Stimulated activated naive CD8-positive, alpha-beta T cell treated with anti-CD3 and anti-CD28 coated beads, Interleukin-15, amount 100 ng/mL, for 72 hours (primary cell): ENCODE measurements at regions not wholly inside any gene's neighbourhood (a gene's known extent, or its start where the extent isn't known, plus 50 kb on each side); places are given as distances from the start of the nearest gene placed in this dataset.

Experiments
- ATAC-seq: fragments of 150-1000 bp; cut with Tn5 transposase; 2 replicates; pipeline ENCODE4 v1.10.0; 2021; ENCODE audit warnings: mild to moderate bottlenecking, moderate library complexity
- DNase-seq, 2 donors: peaks; one replicate each; pipeline ENCODE4 v3.0.0; 2021 to 2022
- H3K27ac Mint-ChIP-seq, 2 donors: one replicate each; pipeline ENCODE4 v1.8.0; 2022; ENCODE audit warnings: mild to moderate bottlenecking in 2 of 2, mixed read lengths in 2 of 2, moderate library complexity in 2 of 2
- H3K27me3 Mint-ChIP-seq: one replicate; pipeline ENCODE4 v1.8.0; 2022; ENCODE audit warnings: mixed read lengths
- H3K4me1 Mint-ChIP-seq: one replicate; pipeline ENCODE4 v1.8.0; 2022; ENCODE audit warnings: mild to moderate bottlenecking, mixed read lengths
- H3K4me3 Mint-ChIP-seq, 2 donors: one replicate each; pipeline ENCODE4 v1.8.0; 2022; ENCODE audit warnings: mild to moderate bottlenecking in 2 of 2, mixed read lengths in 2 of 2, moderate library complexity in 1 of 2
- H3K9me3 Mint-ChIP-seq, 2 donors: one replicate each; pipeline ENCODE4 v1.8.0; 2022; ENCODE audit warnings: mixed read lengths in 2 of 2

DNA sequence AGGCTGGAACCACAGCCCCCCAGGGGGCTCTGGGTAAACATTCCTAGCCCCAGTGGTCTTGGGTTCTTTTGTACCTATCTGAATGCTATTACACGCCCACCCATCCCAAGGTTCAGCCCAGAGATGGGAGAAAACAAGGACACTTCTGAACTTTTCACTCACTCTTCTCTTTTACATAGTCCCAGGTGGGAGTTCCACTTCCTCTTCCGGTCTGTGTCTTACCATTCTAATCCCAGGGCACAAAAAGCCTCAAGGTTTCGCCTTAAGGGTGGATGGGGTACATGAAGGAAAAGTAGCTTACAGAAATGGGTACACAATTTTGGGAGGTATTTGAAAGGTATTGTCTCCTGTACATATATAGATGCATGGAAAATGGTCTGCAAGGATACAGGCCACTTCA, 79.0 kb downstream of the TMEM30B start:
- peaks cover 45% of the 10 kb centered on the region for H3K27me3 Mint-ChIP-seq
- H3K27ac Mint-ChIP-seq: no peak overlapping the region
- H3K4me1 Mint-ChIP-seq: no peaks in the 10 kb centered on the region
- no peak overlapping the region for H3K4me3 Mint-ChIP-seq
- no peaks in the 10 kb centered on the region for H3K9me3 Mint-ChIP-seq
- DNase-seq: no peak
- no peak for ATAC-seq

DNA sequence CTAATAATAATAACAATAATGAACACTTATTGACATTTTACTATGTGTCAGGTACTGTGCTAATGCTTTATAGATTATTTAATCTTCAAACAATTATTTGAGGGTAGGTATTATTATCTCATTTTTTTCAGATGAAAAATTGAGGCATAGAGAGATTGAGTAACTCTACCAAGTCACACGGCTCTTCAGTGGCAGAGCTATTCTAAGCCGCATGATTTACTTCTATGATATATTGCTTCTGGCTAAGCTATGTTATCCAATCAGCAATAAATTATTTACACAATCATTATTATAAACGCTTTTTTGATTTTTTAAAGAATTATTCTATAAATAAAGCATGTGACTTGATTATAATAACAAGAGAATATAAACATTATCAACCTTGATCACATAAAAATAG, 80.0 kb downstream of the TMEM30B start:
- ATAC-seq (no peak), DNase-seq (no peak)
- peaks cover 49% of the 10 kb centered on the region for H3K27me3 Mint-ChIP-seq
- H3K9me3 Mint-ChIP-seq: no peaks in the 10 kb centered on the region
- H3K4me1 Mint-ChIP-seq: no peaks in the 10 kb centered on the region
- no peak overlapping the region for H3K27ac Mint-ChIP-seq
- H3K4me3 Mint-ChIP-seq: no peak overlapping the region

DNA sequence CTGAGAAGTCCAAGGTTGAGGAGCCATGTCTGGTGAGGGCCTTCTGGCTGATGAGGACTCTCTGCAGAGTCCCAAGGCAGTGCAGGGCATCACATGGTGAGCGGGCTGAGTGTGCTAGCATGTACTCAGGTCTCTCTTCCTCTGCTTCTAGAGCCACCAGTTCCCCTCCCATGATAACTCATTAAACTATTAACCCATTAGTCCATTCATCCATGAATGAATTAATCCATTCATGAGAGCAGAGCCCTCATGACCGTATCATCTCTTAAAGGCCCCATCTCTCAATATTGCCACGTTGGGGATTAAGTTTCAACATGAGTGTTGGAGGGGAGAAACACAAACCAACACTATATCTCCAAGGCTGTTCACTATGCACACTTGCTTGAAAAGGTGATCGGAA, 83.7 kb downstream of the TMEM30B start:
- H3K9me3 Mint-ChIP-seq: no peaks in the 10 kb centered on the region
- H3K27ac Mint-ChIP-seq: no peak overlapping the region
- H3K4me3 Mint-ChIP-seq: no peak overlapping the region
- DNase-seq (no peak), ATAC-seq (no peak)
- H3K27me3 Mint-ChIP-seq: peaks cover 57% of the 10 kb centered on the region
- H3K4me1 Mint-ChIP-seq: no peaks in the 10 kb centered on the region

DNA sequence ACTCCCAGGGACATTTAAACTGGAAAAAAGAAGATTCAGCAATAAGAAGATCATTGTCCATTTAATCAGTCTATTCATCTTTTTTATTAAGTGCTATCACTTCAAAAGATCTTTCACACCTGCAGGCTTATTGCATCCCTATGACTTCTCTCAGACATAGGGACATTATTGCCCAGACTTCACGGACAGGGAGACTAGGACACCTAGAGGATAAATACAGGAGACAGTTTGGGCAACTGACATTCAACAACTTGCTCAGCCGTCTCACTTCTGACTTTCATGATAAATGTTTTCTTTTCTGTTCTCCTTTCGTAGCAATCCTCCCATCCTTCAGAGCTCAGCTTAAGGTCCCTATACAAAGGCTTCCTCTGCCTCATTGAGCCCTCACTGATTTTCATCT, 84.3 kb downstream of the TMEM30B start:
- ATAC-seq (no peak), DNase-seq (no peak)
- Mint-ChIP-seq H3K27me3 (peaks cover 58% of the 10 kb centered on the region), H3K4me1 (no peaks in the 10 kb centered on the region), H3K4me3 (no peak overlapping the region), H3K9me3 (no peaks in the 10 kb centered on the region), H3K27ac (no peak overlapping the region)

DNA sequence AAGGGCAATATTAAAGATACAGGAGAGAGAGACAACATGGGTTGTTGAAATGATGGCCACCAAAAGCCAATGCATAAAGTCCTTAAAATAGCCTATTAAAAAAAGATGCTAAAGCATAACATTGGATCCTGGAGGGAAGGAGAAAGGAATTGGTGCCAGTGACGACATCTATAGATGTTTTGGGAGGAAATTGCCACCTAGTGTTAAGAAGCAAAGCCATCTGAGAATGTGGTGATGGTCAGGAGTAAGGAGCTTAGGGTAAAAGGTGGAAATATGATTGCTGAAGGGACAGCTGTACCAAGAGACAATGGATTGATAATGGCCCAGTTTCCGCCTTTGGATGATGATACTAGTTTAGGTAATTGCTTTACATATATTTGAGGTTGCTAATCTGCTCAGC, 85.1 kb downstream of the TMEM30B start:
- DNase-seq: no peak
- Mint-ChIP-seq H3K9me3 (no peaks in the 10 kb centered on the region), H3K4me3 (no peak overlapping the region), H3K27ac (no peak overlapping the region), H3K4me1 (no peaks in the 10 kb centered on the region), H3K27me3 (peaks cover 65% of the 10 kb centered on the region)
- no peak for ATAC-seq

DNA sequence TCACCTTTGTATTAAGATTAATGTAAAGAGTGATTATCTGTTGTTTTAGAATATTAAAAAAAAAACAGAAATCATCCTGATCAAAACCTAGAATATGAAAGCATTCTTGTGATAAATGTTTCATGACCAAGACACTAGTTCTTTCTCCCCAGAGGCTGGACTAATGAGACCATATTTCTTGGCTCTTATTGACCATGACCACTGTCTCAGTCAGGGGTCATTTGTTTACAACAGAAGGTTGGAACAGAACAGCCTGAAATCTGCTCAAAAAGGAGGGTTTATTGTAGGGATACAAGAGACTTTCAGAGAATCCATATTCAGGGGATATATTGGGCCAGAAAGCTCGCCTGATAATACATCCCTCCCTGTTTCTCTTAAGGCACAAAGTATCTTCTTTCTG, 87.7 kb downstream of the TMEM30B start:
- ATAC-seq (no peak), DNase-seq (no peak)
- Mint-ChIP-seq H3K27ac (no peak overlapping the region), H3K4me1 (peaks cover 10% of the 10 kb centered on the region), H3K9me3 (no peaks in the 10 kb centered on the region), H3K27me3 (peaks cover 70% of the 10 kb centered on the region), H3K4me3 (no peak overlapping the region)

DNA sequence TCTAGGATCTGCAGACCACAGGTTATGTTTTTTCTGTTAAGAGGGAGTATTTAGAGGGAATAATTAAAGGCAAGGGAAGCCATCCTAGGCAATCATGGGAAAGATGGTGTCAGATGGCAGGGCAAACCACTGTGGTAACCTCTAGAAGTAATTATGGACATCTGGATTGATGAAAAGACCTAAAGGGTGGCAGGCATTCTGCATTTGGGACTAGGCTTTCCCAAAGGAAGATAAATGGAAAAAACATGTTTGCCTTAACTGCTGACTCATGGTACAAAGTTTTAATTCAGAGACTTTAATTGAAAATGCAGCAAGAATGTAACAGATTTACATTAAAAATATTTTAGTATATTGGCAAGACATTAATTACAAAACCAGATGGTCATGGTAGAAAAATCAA, 88.1 kb downstream of the TMEM30B start:
- H3K27me3 Mint-ChIP-seq: peaks cover 68% of the 10 kb centered on the region
- no peak overlapping the region for H3K4me3 Mint-ChIP-seq
- H3K27ac Mint-ChIP-seq: no peak overlapping the region
- DNase-seq (no peak), ATAC-seq (no peak)
- no peaks in the 10 kb centered on the region for H3K9me3 Mint-ChIP-seq
- peaks cover 10% of the 10 kb centered on the region for H3K4me1 Mint-ChIP-seq

DNA sequence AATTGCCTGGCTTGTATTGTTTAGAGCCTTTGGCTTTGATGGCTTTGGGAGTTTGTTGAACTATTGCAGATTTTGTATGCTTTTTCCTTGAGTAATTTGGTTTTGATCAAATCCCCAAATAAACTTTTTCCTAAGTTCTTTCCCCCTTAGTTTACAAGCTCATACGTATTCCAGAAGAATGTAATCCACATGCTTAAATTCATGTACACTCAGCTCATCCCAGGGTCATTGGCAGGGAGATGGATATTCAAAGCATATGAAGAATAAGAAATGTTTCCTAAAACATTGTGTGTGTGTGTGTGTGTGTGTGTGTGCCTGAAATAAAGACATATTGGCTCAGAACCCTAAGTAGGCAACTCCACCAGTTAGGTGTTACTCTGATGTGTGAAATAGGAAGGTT, 89.4 kb downstream of the TMEM30B start:
- no peak for DNase-seq
- Mint-ChIP-seq H3K27ac (no peak overlapping the region), H3K9me3 (no peaks in the 10 kb centered on the region), H3K4me1 (peaks cover 10% of the 10 kb centered on the region), H3K4me3 (no peak overlapping the region), H3K27me3 (peaks cover 71% of the 10 kb centered on the region)
- no peak for ATAC-seq

DNA sequence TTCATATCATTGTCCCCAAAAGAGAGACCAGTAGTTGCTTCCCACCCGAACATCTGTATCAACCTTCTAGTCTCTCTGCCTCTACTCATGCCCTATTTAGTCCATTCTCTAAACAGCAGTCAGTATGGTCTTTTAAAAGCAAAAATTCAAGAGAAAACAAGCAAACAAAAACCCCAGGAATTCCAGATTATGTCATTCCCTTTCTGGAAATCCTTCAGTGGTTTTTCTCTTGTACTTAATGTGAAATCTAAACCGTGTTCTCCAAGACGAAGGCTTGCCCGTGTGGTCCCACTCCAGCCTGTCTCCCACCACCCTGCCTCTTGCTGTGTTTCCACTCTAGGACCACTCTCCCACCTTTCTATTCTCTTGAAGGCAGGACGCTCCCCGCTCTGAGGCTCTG, 90.8 kb downstream of the TMEM30B start:
- peaks cover 10% of the 10 kb centered on the region for H3K4me1 Mint-ChIP-seq
- DNase-seq (no peak), ATAC-seq (no peak)
- H3K27me3 Mint-ChIP-seq: peaks cover 79% of the 10 kb centered on the region
- no peak overlapping the region for H3K4me3 Mint-ChIP-seq
- H3K9me3 Mint-ChIP-seq: no peaks in the 10 kb centered on the region
- no peak overlapping the region for H3K27ac Mint-ChIP-seq

DNA sequence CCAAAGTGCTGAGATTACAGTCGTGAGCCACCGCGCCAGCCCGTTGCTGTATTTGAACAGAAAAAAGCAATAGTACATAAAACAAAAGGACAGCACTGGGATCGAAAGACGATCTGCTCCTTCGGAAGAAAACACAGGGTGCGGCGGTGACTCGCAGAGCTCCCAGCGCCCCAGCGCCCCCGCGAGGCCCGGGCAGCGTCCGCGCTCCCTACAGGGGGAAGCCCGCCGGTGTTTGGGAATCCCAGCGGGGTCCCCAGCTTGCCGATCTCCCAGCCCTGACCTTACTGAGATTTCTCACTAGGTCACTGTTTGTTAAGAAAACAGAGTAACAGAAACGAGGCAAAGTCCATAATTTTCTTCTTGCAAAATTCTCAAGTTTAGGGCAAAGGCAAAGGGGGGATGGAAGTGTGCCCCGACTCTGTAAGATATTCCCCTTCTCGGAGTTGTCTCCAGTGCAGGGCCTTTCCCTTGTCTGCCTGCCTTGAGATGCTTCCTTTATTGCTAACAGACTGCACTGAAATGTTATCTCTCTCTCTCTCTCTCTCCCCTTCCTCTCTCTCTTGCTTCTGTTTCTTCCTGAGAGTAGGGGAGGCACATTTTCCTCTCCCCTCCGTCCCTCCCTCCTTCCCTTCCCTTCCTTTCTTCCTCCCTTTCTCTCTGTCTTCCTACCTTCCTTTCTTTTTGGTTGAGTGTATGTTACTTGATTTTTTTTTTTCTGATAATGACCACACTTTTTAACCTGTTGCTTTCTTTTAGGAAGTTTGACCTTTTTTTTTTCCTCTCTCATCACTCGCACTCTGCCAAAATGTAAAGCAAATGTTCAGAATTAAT, 91.9 kb downstream of the TMEM30B start:
- DNase-seq: peak in 1 of 2 donors; percentile 23
- Mint-ChIP-seq H3K9me3 (no peaks in the 10 kb centered on the region), H3K4me1 (peaks cover 10% of the 10 kb centered on the region), H3K27ac (peak overlapping the region in 1 of 2 donors; percentile 24), H3K27me3 (peaks cover 83% of the 10 kb centered on the region), H3K4me3 (peak overlapping the region; percentile 55 to 64)
- ATAC-seq: peak; percentile 75

DNA sequence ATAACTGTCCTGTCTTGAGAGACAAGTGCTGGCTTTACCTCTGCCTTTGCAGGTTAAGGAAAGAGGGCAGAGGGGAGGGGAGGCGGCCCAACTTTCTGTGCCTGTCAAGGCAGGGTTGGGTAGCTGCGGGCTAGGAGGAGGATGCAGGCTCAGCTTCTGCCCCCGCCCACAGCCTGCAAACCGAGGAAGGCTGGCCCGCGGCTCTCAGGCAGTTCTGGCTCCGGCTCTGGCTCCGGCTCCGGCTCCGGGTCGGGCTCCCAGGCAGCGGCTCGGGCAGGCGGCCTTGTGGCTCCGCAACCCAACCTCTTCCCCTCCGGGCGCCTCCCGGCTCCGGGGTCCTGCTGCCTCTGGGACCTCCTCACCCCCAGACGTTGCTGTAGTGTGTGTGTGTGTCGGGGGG, 92.9 kb downstream of the TMEM30B start:
- H3K4me1 Mint-ChIP-seq: peaks cover 14% of the 10 kb centered on the region
- ATAC-seq: peak; percentile 24
- H3K27me3 Mint-ChIP-seq: peaks cover 88% of the 10 kb centered on the region
- peak overlapping the region in 1 of 2 donors; percentile 16 for H3K4me3 Mint-ChIP-seq
- no peak overlapping the region for H3K27ac Mint-ChIP-seq
- DNase-seq: no peak
- no peaks in the 10 kb centered on the region for H3K9me3 Mint-ChIP-seq

DNA sequence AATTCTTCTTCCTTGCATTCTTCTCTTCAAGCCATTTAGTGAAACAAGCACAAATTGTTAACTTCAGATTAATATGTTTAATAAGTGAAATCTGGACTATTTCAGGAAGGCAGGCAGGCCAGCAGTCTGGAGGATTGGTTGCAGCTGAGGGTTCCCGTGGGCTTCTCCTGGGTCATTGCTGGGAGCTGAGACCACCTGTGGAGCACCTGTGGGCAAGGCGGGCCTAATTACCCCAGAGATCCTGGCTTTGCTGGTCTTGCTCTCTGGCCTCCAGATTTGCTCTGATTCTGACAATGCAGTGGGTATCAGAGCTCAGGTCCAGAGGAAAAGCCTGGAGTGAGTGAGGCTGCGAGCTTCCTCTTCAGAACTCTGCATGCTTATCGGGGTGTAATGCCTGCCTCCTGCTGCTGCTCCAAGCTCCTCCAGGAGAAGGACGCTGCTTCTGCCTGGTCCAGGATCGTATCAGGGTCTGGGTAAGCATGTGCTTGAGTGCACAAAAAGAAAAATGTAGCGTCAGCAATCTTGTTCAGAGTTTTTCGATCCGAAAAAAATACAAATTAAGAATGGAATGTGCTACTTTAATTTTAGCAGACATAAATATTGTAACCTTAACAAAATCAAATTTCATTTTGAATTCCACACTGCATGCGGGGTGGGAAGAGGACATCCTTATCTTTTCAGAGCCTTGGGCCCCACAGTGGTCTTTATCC, 93.8 kb downstream of the TMEM30B start:
- H3K27ac Mint-ChIP-seq: no peak overlapping the region
- ATAC-seq (no peak), DNase-seq (no peak)
- H3K4me1 Mint-ChIP-seq: peaks cover 16% of the 10 kb centered on the region
- peaks cover 84% of the 10 kb centered on the region for H3K27me3 Mint-ChIP-seq
- H3K4me3 Mint-ChIP-seq: no peak overlapping the region
- H3K9me3 Mint-ChIP-seq: no peaks in the 10 kb centered on the region

DNA sequence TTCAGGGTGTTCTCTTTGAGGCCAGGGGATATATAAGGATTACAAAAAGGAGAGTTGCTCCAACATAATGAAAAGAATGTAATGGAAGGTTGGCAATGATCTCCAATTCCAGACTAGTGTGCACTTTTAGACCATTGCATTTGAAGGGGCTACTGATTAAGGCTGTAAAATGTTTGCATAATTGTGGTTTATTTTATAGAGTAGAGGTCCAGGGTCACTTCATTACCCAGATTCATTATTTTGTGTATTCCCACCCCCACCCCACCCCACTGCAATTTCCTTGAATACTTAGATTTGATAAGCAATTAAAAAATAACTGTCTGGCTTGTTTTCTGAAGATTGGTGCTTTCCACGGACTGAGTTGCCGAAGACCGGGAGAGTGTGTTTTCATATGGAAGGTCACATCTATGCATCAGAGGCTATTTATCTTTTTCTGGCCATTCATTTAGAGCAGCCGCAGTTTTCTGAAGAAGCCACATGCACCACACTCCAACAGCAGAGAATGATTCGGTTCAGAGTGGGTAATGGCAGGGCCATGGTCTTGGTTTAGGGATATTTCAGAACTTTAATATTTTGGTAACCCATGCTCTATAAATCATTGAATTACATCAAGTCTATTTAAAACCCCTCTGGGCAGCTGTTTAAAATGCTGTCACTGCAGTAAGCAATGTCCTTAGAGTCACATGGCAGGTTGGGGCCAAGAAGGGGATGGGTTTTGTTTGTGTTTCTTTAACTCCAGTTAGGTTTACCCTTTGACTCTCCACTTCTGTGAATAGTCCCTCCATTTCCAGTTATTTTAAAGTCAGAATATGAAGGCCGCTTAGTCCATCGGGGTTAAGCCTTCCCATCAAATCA, 94.6 kb downstream of the TMEM30B start:
- ATAC-seq (no peak), DNase-seq (no peak)
- Mint-ChIP-seq H3K4me3 (no peak overlapping the region), H3K9me3 (no peaks in the 10 kb centered on the region), H3K27me3 (peaks cover 82% of the 10 kb centered on the region), H3K27ac (no peak overlapping the region), H3K4me1 (peaks cover 16% of the 10 kb centered on the region)

DNA sequence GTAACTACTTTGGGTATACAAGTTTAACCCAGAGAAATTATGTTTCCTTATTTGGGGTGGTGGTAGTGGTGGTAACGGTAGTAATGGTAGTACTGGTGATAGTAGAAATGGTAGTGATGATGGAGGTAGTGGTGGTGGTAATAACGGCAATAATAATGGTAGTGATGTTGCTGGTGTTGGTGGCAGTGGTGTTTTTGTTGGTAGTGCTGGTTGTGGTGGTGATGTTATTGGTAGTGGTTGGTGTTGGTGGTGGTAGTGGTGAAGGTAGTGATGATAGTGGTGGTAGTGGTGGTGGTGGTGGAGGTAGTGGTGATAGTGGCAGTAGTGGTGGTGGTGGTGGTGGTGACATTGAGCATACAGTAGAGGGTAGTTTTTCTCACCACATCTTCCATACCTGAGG, 95.6 kb downstream of the TMEM30B start:
- no peak overlapping the region for H3K4me3 Mint-ChIP-seq
- no peak for ATAC-seq
- H3K4me1 Mint-ChIP-seq: peaks cover 16% of the 10 kb centered on the region

DNA sequence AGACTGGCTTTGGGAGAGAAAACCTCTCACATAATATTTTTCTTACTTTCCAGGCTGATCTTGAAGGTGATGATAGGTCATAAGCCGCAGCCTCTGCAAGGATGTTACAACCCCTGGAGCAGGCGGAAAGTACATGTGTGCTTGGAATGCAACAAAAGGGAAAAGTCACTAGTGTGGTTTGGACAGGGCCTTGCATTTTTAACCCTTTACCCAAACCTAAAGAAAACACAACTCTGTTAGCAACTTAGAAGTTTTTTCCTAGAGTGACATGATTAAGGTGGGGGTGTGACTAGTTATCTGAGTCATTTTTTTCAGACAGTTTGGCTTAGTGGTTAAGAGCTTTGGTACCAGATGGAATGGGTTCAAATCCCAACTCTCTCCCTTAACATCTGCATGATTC, 97.0 kb downstream of the TMEM30B start:
- Mint-ChIP-seq H3K27me3 (peaks cover 60% of the 10 kb centered on the region), H3K4me1 (peaks cover 9% of the 10 kb centered on the region), H3K4me3 (no peak overlapping the region), H3K9me3 (no peaks in the 10 kb centered on the region), H3K27ac (no peak overlapping the region)
- DNase-seq: no peak
- ATAC-seq: no peak

More for the DNA sequence above, 95.6 kb downstream of the TMEM30B start:
- Mint-ChIP-seq H3K27ac (no peak overlapping the region), H3K9me3 (no peaks in the 10 kb centered on the region), H3K27me3 (peaks cover 73% of the 10 kb centered on the region)
- no peak for DNase-seq
